ENCODE measurements at regions not wholly inside any gene's neighbourhood (a gene's known extent, or its start where the extent isn't known, plus 50 kb on each side); places are given as distances from the start of the nearest gene placed in this dataset.

- Histone ChIP-seq H3K27me3 (replicated peaks; ENCODE audit: insufficient read depth) (no peaks in the 10 kb centered on the region), H3K4me3 (no peak overlapping the region)
- no peak for TF ChIP-seq POLR2A (IDR thresholded peaks at IDR 0.05)
Measured at GRCh38 chr13:74825938-74826246, 656.1 kb downstream of the TBC1D4 start.

GRCh38 chr13:74825152-74825937, 656.6 kb downstream of the TBC1D4 start:
- H3K9me3 ChIP-seq = no peaks in the 10 kb centered on the region
- no peak overlapping the region for H3K27ac ChIP-seq
- WGBS = 88% methylated on average over 2 of the region's 2 CpGs
- no peak overlapping the region for H3K4me3 ChIP-seq
- no peaks in the 10 kb centered on the region for H3K36me3 ChIP-seq
- no peak for TF ChIP-seq CTCF (IDR thresholded peaks at IDR 0.05)
- no peak for TF ChIP-seq POLR2A (IDR thresholded peaks at IDR 0.05)
- intact Hi-C loops (cut with DNase I) = no loop called here
- no peaks in the 10 kb centered on the region for H3K4me1 ChIP-seq (replicated peaks)
- no peak for DNase-seq (ENCODE audit: low spot score)
- no peaks in the 10 kb centered on the region for H3K27me3 ChIP-seq (replicated peaks; ENCODE audit: insufficient read depth)

More at GRCh38 chr13:74825938-74826246, 656.1 kb downstream of the TBC1D4 start:
- H3K36me3 ChIP-seq = no peaks in the 10 kb centered on the region
- no peaks in the 10 kb centered on the region for H3K9me3 ChIP-seq
- no peaks in the 10 kb centered on the region for H3K4me1 ChIP-seq (replicated peaks)
- DNase-seq (ENCODE audit: low spot score) = no peak
- H3K27ac ChIP-seq = no peak overlapping the region
- intact Hi-C loops (cut with DNase I) = no loop called here

- H3K27me3 ChIP-seq (replicated peaks; ENCODE audit: insufficient read depth) = no peaks in the 10 kb centered on the region
- H3K4me1 ChIP-seq (replicated peaks) = no peaks in the 10 kb centered on the region
- TF ChIP-seq POLR2A (IDR thresholded peaks at IDR 0.05) (no peak), POLR2AphosphoS5 (IDR thresholded peaks at IDR 0.05) (no peak), CTCF (IDR thresholded peaks at IDR 0.05) (no peak)
- no peaks in the 10 kb centered on the region for H3K9me3 ChIP-seq
- no peaks in the 10 kb centered on the region for H3K36me3 ChIP-seq
- WGBS = 87% methylated on average over 3 of the region's 3 CpGs
- no peak overlapping the region for H3K4me3 ChIP-seq
- no peak overlapping the region for H3K27ac ChIP-seq
- intact Hi-C loops (cut with DNase I) = no loop called here
- no peak for DNase-seq (ENCODE audit: low spot score)
Measured at GRCh38 chr13:74820809-74821208, 661.2 kb downstream of the TBC1D4 start.

- no peak for DNase-seq (ENCODE audit: low spot score)
- no peak overlapping the region for H3K27ac ChIP-seq
- H3K27me3 ChIP-seq (replicated peaks; ENCODE audit: insufficient read depth) = no peaks in the 10 kb centered on the region
- H3K36me3 ChIP-seq = no peaks in the 10 kb centered on the region
- WGBS = 87% methylated on average over 2 of the region's 2 CpGs
- H3K4me1 ChIP-seq (replicated peaks) = no peaks in the 10 kb centered on the region
- no peak for TF ChIP-seq POLR2A (IDR thresholded peaks at IDR 0.05)
- TF ChIP-seq CTCF (IDR thresholded peaks at IDR 0.05) = no peak
- TF ChIP-seq POLR2AphosphoS5 (IDR thresholded peaks at IDR 0.05) = no peak
- intact Hi-C loops (cut with DNase I) = no loop called here
- no peaks in the 10 kb centered on the region for H3K9me3 ChIP-seq
- H3K4me3 ChIP-seq = no peak overlapping the region
Measured at GRCh38 chr13:74819549-74819948, 662.4 kb downstream of the TBC1D4 start.

- DNase-seq (ENCODE audit: low spot score) = no peak
- H3K36me3 ChIP-seq = no peaks in the 10 kb centered on the region
- H3K27ac ChIP-seq = no peak overlapping the region
- no peak overlapping the region for H3K4me3 ChIP-seq
- TF ChIP-seq CTCF (IDR thresholded peaks at IDR 0.05) = no peak
- TF ChIP-seq POLR2A (IDR thresholded peaks at IDR 0.05) = no peak
- no peak for TF ChIP-seq POLR2AphosphoS5 (IDR thresholded peaks at IDR 0.05)
- H3K27me3 ChIP-seq (replicated peaks; ENCODE audit: insufficient read depth) = no peaks in the 10 kb centered on the region
- intact Hi-C loops (cut with DNase I) = no loop called here
- WGBS = 69% methylated on average over 1 of the region's 1 CpG
- H3K9me3 ChIP-seq = no peaks in the 10 kb centered on the region
- H3K4me1 ChIP-seq (replicated peaks) = no peaks in the 10 kb centered on the region
Measured at GRCh38 chr13:74816737-74817136, 665.2 kb downstream of the TBC1D4 start.
